Coronary artery (tissue), 2 donors: ENCODE measurements at regions not wholly inside any gene's neighbourhood (a gene's known extent, or its start where the extent isn't known, plus 50 kb on each side); places are given as distances from the start of the nearest gene placed in this dataset.

ENCODE experiments used
- DNase-seq: peaks from one replicate; pipeline ENCODE4 v3.0.0-alpha.2; 2017; ENCODE audit warnings: low spot score
- H3K27ac ChIP-seq, 2 donors: fragments of 200-600 bp; sonication (generic); one replicate each; pipeline ENCODE4 v1.5.1; 2016 to 2019
- H3K4me3 ChIP-seq: fragments of 200-600 bp; sonication (generic); 2 replicates; pipeline ENCODE4 v1.5.1; 2016; ENCODE audit warnings: mild to moderate bottlenecking, moderate library complexity
- CTCF ChIP-seq: fragments of 200-600 bp; sonication (generic); IDR thresholded peaks from one replicate; pipeline ENCODE4 v1.5.1; 2019; ENCODE audit warnings: antibody characterized with exemption

DNA sequence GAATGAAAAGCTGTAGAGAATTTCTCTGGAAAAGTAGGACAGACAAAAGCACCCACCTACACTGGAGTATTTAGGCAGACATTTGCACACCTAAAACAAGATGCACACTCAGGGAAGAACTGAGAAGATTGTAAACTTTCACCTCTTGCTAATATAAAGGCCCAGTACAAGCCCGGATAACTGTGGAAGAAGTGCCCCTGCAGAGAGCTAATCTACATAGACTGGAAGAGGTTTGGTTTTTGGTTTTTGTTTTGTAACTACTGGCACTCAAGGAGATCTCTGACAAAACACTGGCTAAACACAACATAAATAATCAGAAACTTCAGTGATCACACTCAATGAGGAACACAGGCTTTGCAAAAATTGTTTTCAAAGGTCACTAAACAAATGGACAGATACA lies 782.2 kb upstream of the SLC8A1 start:
- no peak for TF ChIP-seq CTCF
- DNase-seq = no peak
- Histone ChIP-seq H3K4me3 (no peak overlapping the region), H3K27ac (no peak overlapping the region)

- DNase-seq = no peak
- Histone ChIP-seq H3K27ac (no peak overlapping the region), H3K4me3 (no peak overlapping the region)
- no peak for TF ChIP-seq CTCF
These were observed 789.6 kb upstream of the SLC8A1 start for GRCh38 chr2:41241325-41242000.

DNA sequence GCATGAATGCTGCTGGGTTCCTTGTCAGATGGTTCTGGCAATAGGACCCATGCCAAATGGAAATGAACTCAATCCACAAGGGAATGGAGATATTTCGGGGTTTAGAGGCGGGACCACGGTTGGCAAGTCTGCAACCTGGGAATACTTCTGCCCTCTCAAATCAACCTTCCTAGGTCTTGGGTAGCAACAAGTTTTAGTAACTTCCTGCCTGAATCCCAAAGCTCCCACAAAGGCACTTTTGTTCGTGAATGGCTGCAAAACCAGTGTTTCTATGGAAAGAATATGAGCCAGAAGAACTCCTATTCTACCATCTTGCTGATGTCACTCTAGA lies 790.1 kb upstream of the SLC8A1 start:
- no peak overlapping the region for H3K27ac ChIP-seq
- no peak for TF ChIP-seq CTCF
- H3K4me3 ChIP-seq = no peak overlapping the region
- no peak for DNase-seq

GRCh38 chr2:41267929-41268659 lies 779.7 kb upstream of the PKDCC start:
- no peak for DNase-seq
- peak overlapping the region; percentile 50 for H3K4me3 ChIP-seq
- no peak overlapping the region for H3K27ac ChIP-seq
- no peak for TF ChIP-seq CTCF

DNA sequence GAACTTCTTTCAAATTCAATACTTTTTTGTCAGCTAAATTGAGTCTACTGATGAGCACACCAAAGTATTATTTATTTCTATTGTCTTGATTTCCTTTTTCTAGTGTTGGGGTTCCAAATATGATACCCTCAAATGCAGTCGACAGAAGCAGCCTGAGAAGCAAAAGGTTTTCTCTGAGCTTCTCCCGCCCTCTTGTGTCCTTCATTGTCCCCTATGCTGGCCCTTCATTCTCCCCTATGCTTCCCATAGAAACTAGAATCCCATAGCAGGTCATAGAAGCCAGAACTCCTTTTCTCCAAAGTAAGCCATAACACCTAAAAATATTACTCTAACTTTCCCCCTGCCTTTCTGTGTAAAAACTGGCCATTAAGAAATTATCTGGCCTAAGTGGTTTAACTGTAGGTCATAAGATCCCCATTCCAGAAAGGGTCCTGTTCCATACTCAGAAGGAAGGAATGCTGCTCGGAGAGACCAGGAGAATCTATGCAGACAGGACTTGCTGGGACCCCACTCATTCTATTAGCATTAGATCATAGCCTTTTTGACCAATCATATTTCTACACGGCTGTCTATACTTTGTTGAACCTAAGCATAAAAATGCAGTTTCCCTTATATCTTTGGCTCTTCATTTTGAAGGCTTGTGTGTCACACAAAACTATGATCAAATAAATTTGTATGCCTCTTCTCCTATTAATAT lies 764.6 kb upstream of the PKDCC start:
- no peak overlapping the region for H3K27ac ChIP-seq
- TF ChIP-seq CTCF = no peak
- no peak overlapping the region for H3K4me3 ChIP-seq
- no peak for DNase-seq

- no peak overlapping the region for H3K4me3 ChIP-seq
- TF ChIP-seq CTCF = no peak
- no peak for DNase-seq
- no peak overlapping the region for H3K27ac ChIP-seq
These were observed 754.3 kb upstream of the PKDCC start for GRCh38 chr2:41293491-41293890.

DNA sequence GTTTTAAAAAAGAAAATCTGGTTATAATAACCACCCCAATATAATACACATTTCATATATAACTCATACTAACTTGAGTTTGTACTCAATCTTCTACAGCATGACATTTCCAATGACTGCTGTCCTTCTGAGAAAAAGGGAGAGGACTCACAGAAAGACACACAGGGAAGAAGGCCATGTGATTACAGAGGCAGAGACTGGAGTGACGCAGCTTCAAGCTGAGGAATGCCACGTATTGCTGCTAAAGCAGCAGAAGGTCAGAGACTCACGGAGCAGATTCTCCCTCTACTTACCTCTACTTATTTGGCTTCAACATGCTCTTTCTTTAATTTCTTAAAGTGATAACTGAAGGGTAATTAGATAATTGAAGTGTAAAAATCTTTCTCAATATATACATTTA lies 753.5 kb upstream of the PKDCC start:
- Histone ChIP-seq H3K4me3 (no peak overlapping the region), H3K27ac (no peak overlapping the region)
- DNase-seq = no peak
- TF ChIP-seq CTCF = no peak
